ENCODE measurements at regions not wholly inside any gene's neighbourhood (a gene's known extent, or its start where the extent isn't known, plus 50 kb on each side); places are given as distances from the start of the nearest gene placed in this dataset.

- no peaks in the 10 kb centered on the region for H3K23me2 ChIP-seq (ENCODE audit: insufficient read length, low read depth, low read length, poor library complexity, severe bottlenecking)
- no peak overlapping the region for H3T11ph ChIP-seq (ENCODE audit: low read length)
- no peaks in the 10 kb centered on the region for H4K20me1 ChIP-seq (ENCODE audit: control insufficient read depth, insufficient read depth, insufficient read length)
- H2AFZ ChIP-seq (ENCODE audit: low read length): no peak overlapping the region
- no peak overlapping the region for H3K56ac ChIP-seq (ENCODE audit: insufficient read length, low read depth, low read length)
- no peak overlapping the region for H2BK12ac ChIP-seq (ENCODE audit: insufficient read length, low read depth, low read length)
- no peak overlapping the region for H3K27ac ChIP-seq (ENCODE audit: insufficient read length, low read depth, low read length)
- no peak overlapping the region for H4K8ac ChIP-seq (replicated peaks; ENCODE audit: insufficient read length, low read depth, low read length)
- H3K4ac ChIP-seq (ENCODE audit: low read depth, low read length): no peak overlapping the region
- no CpG with 5 or more reads among the region's 1 CpG for WGBS (ENCODE audit: extremely low coverage, insufficient read length, low lambda C conversion rate)
- no peak overlapping the region for H2BK20ac ChIP-seq (ENCODE audit: low read depth, low read length, poor library complexity, severe bottlenecking)
- H3K4me3 Mint-ChIP-seq: no peak overlapping the region
- no peaks in the 10 kb centered on the region for H3K79me2 ChIP-seq (ENCODE audit: insufficient read depth, low read length)
- H2BK15ac ChIP-seq (ENCODE audit: low read depth, low read length): no peak overlapping the region
- H2BK120ac ChIP-seq (ENCODE audit: low read depth, low read length, poor library complexity, severe bottlenecking): no peak overlapping the region
- H3K4me1 Mint-ChIP-seq: peaks cover 3 to 7% of the 10 kb centered on the region in 2 experiments; a peak in 3 of 4 replicates
- H3K9me3 Mint-ChIP-seq: peaks cover 7 to 19% of the 10 kb centered on the region in 2 experiments
- TF ChIP-seq, protein P1, sequence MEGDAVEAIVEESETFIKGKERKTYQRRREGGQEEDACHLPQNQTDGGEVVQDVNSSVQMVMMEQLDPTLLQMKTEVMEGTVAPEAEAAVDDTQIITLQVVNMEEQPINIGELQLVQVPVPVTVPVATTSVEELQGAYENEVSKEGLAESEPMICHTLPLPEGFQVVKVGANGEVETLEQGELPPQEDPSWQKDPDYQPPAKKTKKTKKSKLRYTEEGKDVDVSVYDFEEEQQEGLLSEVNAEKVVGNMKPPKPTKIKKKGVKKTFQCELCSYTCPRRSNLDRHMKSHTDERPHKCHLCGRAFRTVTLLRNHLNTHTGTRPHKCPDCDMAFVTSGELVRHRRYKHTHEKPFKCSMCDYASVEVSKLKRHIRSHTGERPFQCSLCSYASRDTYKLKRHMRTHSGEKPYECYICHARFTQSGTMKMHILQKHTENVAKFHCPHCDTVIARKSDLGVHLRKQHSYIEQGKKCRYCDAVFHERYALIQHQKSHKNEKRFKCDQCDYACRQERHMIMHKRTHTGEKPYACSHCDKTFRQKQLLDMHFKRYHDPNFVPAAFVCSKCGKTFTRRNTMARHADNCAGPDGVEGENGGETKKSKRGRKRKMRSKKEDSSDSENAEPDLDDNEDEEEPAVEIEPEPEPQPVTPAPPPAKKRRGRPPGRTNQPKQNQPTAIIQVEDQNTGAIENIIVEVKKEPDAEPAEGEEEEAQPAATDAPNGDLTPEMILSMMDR (conservative IDR thresholded peaks at IDR 0.05): peak; percentile 42; the same call in 2 of the 3 replicates
- no peaks in the 10 kb centered on the region for H3K27me3 Mint-ChIP-seq (ENCODE audit: low read depth)
- no peaks in the 10 kb centered on the region for H3K27me3 ChIP-seq (ENCODE audit: insufficient read depth, low read length)
- no peak overlapping the region for H3K27ac Mint-ChIP-seq
- no peaks in the 10 kb centered on the region for H3K79me1 ChIP-seq (ENCODE audit: insufficient read depth, low read depth, low read length, poor library complexity, severe bottlenecking)
- H3K9ac ChIP-seq (ENCODE audit: extremely low read depth, insufficient read length, low read length): no peak overlapping the region
- peak; percentile 32 for DNase-seq
- H3K14ac ChIP-seq (ENCODE audit: insufficient read depth, low read length): no peak overlapping the region
- H3K4me1 ChIP-seq (ENCODE audit: insufficient read depth, low read length): no peaks in the 10 kb centered on the region; the same call in 1 of the 2 replicates
- H3K18ac ChIP-seq (ENCODE audit: insufficient read length, low read depth, low read length): no peak overlapping the region
- H2AK5ac ChIP-seq (ENCODE audit: insufficient read length, low read length): no peak overlapping the region
- no peak overlapping the region for H3K4me2 ChIP-seq (ENCODE audit: insufficient read depth, insufficient read length, low read length)
- no peaks in the 10 kb centered on the region for H3K9me3 ChIP-seq (ENCODE audit: control insufficient read depth, low read depth, low read length)
- no peak overlapping the region for H4K91ac ChIP-seq (ENCODE audit: insufficient read length, low read depth, low read length)
- no peak overlapping the region for H4K5ac ChIP-seq (ENCODE audit: insufficient read length, low read depth, low read length)
- no peak overlapping the region for H3K23ac ChIP-seq (ENCODE audit: insufficient read length, low read depth, low read length)
- no peak overlapping the region for H2BK5ac ChIP-seq (ENCODE audit: insufficient read length, low read length)
- peaks cover 7 to 9% (median 8%) of the 10 kb centered on the region in 3 experiments; a peak in 5 of 7 replicates for H3K36me3 Mint-ChIP-seq (ENCODE audit: insufficient read depth in 1 of 3, low read depth in 3 of 3)
Observed at GRCh38 chr5:124043456-124043855, 531.5 kb downstream of the CSNK1G3 start.
